ENCODE measurements at regions not wholly inside any gene's neighbourhood (a gene's known extent, or its start where the extent isn't known, plus 50 kb on each side); places are given as distances from the start of the nearest gene placed in this dataset.
"Not testable (repeated sequence)": the region's sequence is repeated elsewhere in the genome, so short reads cannot be mapped to it uniquely, and the experiment has no call there.

DNA sequence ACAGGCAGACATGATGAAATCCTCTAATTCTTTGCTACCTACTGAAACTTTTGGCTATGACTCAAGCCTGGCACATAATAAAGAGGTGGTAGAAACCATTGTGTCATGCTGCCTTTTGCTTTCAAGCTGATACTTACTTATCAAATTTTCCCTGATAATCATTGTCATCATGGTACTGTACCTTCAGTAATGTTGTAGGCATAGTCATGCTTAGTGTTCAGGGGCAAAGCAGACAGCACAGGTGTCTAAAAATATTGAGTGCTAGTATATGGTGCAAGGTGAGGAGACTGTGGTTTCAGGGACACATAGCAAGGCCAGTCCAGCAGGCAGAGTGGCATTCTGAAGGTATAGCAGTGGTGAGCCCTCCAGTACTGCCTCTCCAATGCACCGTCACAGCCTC, 226.9 kb upstream of the DEPDC1 start:
- Mint-ChIP-seq H3K27me3 (no peaks in the 10 kb centered on the region), H3K9me3 (no peaks in the 10 kb centered on the region), H3K27ac (no peak overlapping the region), H3K36me3 (no peaks in the 10 kb centered on the region), H3K4me1 (ENCODE audit: unreplicated experiment) (no peaks in the 10 kb centered on the region), H3K4me3 (no peak overlapping the region)
- TF ChIP-seq, protein P1, sequence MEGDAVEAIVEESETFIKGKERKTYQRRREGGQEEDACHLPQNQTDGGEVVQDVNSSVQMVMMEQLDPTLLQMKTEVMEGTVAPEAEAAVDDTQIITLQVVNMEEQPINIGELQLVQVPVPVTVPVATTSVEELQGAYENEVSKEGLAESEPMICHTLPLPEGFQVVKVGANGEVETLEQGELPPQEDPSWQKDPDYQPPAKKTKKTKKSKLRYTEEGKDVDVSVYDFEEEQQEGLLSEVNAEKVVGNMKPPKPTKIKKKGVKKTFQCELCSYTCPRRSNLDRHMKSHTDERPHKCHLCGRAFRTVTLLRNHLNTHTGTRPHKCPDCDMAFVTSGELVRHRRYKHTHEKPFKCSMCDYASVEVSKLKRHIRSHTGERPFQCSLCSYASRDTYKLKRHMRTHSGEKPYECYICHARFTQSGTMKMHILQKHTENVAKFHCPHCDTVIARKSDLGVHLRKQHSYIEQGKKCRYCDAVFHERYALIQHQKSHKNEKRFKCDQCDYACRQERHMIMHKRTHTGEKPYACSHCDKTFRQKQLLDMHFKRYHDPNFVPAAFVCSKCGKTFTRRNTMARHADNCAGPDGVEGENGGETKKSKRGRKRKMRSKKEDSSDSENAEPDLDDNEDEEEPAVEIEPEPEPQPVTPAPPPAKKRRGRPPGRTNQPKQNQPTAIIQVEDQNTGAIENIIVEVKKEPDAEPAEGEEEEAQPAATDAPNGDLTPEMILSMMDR (conservative IDR thresholded peaks at IDR 0.05): no peak
- DNase-seq (ENCODE audit: extremely low spot score, unreplicated experiment): no peak

DNA sequence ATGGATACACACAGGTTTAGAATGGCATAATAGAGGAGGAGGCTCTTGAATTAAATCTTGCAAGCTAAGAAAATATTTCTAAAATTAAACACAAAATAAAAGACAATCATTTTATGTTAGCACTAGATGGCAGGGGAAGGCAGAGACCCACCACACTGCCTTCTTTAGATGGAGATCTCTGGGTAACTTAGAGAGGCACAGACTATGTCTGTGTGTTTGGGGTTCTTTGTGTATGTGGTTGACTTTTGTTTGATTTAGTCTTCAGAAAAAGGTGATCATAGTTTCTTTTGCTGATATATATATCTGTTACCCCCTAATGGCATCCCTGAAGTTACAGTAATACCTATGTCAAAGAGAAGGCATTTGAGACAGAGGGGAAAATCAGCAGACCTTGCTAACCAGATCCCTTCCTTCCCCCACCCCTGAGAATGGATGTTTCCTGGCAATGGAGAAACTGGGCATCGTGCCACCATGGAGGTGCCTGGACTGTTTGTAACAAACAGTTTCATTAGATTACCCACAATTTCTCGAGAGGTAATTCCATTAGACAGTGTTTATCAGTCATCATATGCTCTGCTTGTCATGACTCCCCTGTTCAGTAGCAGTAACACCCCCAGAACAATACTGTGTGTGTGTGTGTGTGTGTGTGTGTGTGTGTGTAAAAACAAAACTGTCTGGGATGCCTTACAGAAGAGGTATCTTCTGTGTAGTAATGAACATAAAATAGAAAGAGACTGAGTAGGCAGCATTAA, 228.3 kb upstream of the DEPDC1 start:
- TF ChIP-seq, protein P1 (conservative IDR thresholded peaks at IDR 0.05): no peak
- Mint-ChIP-seq H3K36me3 (no peaks in the 10 kb centered on the region), H3K4me1 (ENCODE audit: unreplicated experiment) (no peaks in the 10 kb centered on the region), H3K27ac (no peak overlapping the region), H3K27me3 (no peaks in the 10 kb centered on the region), H3K9me3 (no peaks in the 10 kb centered on the region), H3K4me3 (no peak overlapping the region)
- no peak for DNase-seq (ENCODE audit: extremely low spot score, unreplicated experiment)

DNA sequence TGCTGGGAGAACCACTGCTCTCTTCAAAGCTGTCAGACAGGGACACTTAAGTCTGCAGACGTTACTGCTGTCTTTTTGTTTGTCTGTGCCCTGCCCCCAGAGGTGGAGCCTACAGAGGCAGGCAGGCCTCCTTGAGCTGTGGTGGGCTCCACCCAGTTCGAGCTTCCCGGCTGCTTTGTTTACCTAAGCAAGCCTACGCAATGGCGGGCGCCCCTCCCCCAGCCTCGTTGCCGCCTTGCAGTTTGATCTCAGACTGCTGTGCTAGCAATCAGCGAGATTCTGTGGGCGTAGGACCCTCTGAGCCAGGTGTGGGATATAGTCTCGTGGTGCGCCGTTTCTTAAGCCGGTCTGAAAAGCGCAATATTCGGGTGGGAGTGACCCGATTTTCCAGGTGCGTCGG, 242.6 kb upstream of the DEPDC1 start:
- not testable (repeated sequence) for H3K36me3 Mint-ChIP-seq; DNase-seq (ENCODE audit: extremely low spot score, unreplicated experiment); H3K9me3 Mint-ChIP-seq; H3K4me1 Mint-ChIP-seq (ENCODE audit: unreplicated experiment); H3K4me3 Mint-ChIP-seq; H3K27me3 Mint-ChIP-seq; H3K27ac Mint-ChIP-seq

- H3K36me3 Mint-ChIP-seq: no peaks in the 10 kb centered on the region
- DNase-seq (ENCODE audit: extremely low spot score, unreplicated experiment): no peak
- no peak overlapping the region for H3K4me3 Mint-ChIP-seq
- H3K27me3 Mint-ChIP-seq: no peaks in the 10 kb centered on the region
- TF ChIP-seq, protein P1 (conservative IDR thresholded peaks at IDR 0.05): no peak
- no peaks in the 10 kb centered on the region for H3K9me3 Mint-ChIP-seq
- no peak overlapping the region for H3K27ac Mint-ChIP-seq
- H3K4me1 Mint-ChIP-seq (ENCODE audit: unreplicated experiment): peaks cover 6% of the 10 kb centered on the region
Observed at GRCh38 chr1:68745011-68745410, 248.1 kb upstream of the DEPDC1 start.

DNA sequence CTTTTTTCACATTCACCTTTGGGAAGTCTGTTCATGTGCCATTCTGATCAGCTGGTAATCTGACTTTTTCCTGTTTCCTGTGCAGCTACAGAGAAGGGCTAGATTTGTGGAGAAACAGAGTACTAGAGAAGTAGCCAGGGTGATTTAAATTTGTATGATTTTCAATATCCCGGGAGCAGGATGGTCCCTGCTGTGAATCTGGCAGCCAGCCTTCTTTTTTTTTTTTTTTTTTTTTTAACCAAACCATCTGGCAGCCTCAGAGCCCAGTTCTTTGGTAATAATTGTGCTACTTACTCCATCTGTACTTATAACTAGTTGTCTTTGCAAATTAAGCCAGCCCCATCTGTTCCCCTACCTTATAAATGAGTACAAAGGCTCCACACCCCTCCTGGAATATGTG, 248.6 kb upstream of the DEPDC1 start:
- Mint-ChIP-seq H3K36me3 (no peaks in the 10 kb centered on the region), H3K9me3 (no peaks in the 10 kb centered on the region), H3K4me3 (no peak overlapping the region), H3K27me3 (no peaks in the 10 kb centered on the region), H3K27ac (no peak overlapping the region), H3K4me1 (ENCODE audit: unreplicated experiment) (peaks cover 6% of the 10 kb centered on the region)
- DNase-seq (ENCODE audit: extremely low spot score, unreplicated experiment): no peak
- TF ChIP-seq, protein P1 (conservative IDR thresholded peaks at IDR 0.05): no peak

DNA sequence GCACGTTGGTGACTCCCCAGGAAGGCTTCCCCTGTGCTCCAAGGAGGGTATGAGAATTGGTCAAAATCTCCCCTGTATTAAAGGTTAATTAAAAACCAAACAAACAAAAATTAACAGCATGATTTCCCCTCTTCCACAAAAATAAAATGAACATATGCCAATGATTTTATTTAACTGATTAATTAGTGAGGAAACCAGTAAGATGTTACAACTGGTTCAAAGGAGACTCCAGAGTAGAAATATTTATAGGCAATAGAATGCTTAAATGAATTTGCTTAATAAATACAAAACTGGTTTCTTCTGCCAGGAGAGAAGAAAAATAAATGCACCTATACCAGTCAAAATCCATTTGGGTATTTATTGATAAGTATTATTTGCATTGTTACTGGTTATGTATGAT, 249.5 kb upstream of the DEPDC1 start:
- Mint-ChIP-seq H3K36me3 (no peaks in the 10 kb centered on the region), H3K27ac (no peak overlapping the region), H3K27me3 (no peaks in the 10 kb centered on the region), H3K9me3 (no peaks in the 10 kb centered on the region), H3K4me1 (ENCODE audit: unreplicated experiment) (peaks cover 6% of the 10 kb centered on the region), H3K4me3 (no peak overlapping the region)
- TF ChIP-seq, protein P1 (conservative IDR thresholded peaks at IDR 0.05): no peak
- DNase-seq (ENCODE audit: extremely low spot score, unreplicated experiment): no peak
